ENCODE measurements at regions not wholly inside any gene's neighbourhood (a gene's known extent, or its start where the extent isn't known, plus 50 kb on each side); places are given as distances from the start of the nearest gene placed in this dataset.
"Not testable (repeated sequence)": the region's sequence is repeated elsewhere in the genome, so short reads cannot be mapped to it uniquely, and the experiment has no call there.

- no peak for DNase-seq
These were observed 136.7 kb downstream of the FGF10 start for GRCh38 chr5:44252545-44252944.

- no peak for DNase-seq
These were observed 142.2 kb downstream of the FGF10 start for GRCh38 chr5:44246986-44247385.

- no peak for DNase-seq
These were observed 143.3 kb downstream of the FGF10 start for GRCh38 chr5:44245935-44246334.

GRCh38 chr5:44242791-44243190, 146.4 kb downstream of the FGF10 start:
- DNase-seq: no peak

- no peak for DNase-seq
These were observed 153.2 kb downstream of the FGF10 start for GRCh38 chr5:44236040-44236439.

- DNase-seq: no peak
These were observed 155.5 kb downstream of the FGF10 start for GRCh38 chr5:44233691-44234090.

- no peak for DNase-seq
These were observed 163.7 kb downstream of the FGF10 start for GRCh38 chr5:44225231-44226160.

- no peak for DNase-seq
These were observed 189.8 kb downstream of the FGF10 start for GRCh38 chr5:44199408-44199807.

- no peak for DNase-seq
These were observed 200.0 kb downstream of the FGF10 start for GRCh38 chr5:44189255-44189654.

GRCh38 chr5:44187973-44188372, 201.2 kb downstream of the FGF10 start:
- no peak for DNase-seq

GRCh38 chr5:44183753-44184152, 205.5 kb downstream of the FGF10 start:
- no peak for DNase-seq

GRCh38 chr5:44183312-44183711, 205.9 kb downstream of the FGF10 start:
- no peak for DNase-seq

GRCh38 chr5:44178414-44178813, 210.8 kb downstream of the FGF10 start:
- no peak for DNase-seq

GRCh38 chr5:44167540-44167939, 221.7 kb downstream of the FGF10 start:
- no peak for DNase-seq

GRCh38 chr5:44160369-44160768, 228.9 kb downstream of the FGF10 start:
- DNase-seq: no peak

- DNase-seq: no peak
These were observed 239.0 kb downstream of the FGF10 start for GRCh38 chr5:44150075-44150723.

GRCh38 chr5:44117947-44118346, 271.3 kb downstream of the FGF10 start:
- not testable (repeated sequence) for DNase-seq

- not testable (repeated sequence) for DNase-seq
These were observed 281.0 kb downstream of the FGF10 start for GRCh38 chr5:44108232-44108631.

GRCh38 chr5:44099643-44100042, 289.6 kb downstream of the FGF10 start:
- no peak for DNase-seq

- DNase-seq: no peak
These were observed 299.6 kb downstream of the FGF10 start for GRCh38 chr5:44089424-44090144.

- no peak for DNase-seq
These were observed 304.1 kb downstream of the FGF10 start for GRCh38 chr5:44085083-44085482.

- not testable (repeated sequence) for DNase-seq
These were observed 314.7 kb downstream of the FGF10 start for GRCh38 chr5:44074547-44074946.

GRCh38 chr5:44051591-44051990, 337.6 kb downstream of the FGF10 start:
- DNase-seq: no peak
